Liver (tissue), 8 donors: ENCODE measurements at regions not wholly inside any gene's neighbourhood (a gene's known extent, or its start where the extent isn't known, plus 50 kb on each side); places are given as distances from the start of the nearest gene placed in this dataset.
"Not testable (repeated sequence)": the region's sequence is repeated elsewhere in the genome, so short reads cannot be mapped to it uniquely, and the experiment has no call there.

Experiments used
- DNase-seq: peaks from one replicate; pipeline ENCODE4 v3.0.0-alpha.2; 2017; ENCODE audit warnings: low spot score
- H3K27ac ChIP-seq, 2 donors: one replicate each; pipeline ENCODE4 v1.7.0; 2013; ENCODE audit warnings: inconsistent platforms in 2 of 2, low read length in 2 of 2, control low read depth in 1 of 2, low read depth in 1 of 2, mild to moderate bottlenecking in 1 of 2
- H3K27me3 ChIP-seq, 4 donors: one replicate each; pipeline versions ENCODE4 v1.6.1 to v1.7.0; 2013; ENCODE audit warnings: low read length in 3 of 4, inconsistent platforms in 1 of 4, mild to moderate bottlenecking in 1 of 4, moderate library complexity in 1 of 4; ENCODE audit not compliant: control insufficient read depth in 4 of 4, insufficient read depth in 4 of 4
- H3K36me3 ChIP-seq, 4 donors: one replicate each; pipeline versions ENCODE4 v1.6.1 to v1.7.0; 2013; ENCODE audit warnings: low read length in 3 of 4, mild to moderate bottlenecking in 3 of 4, low read depth in 1 of 4, moderate library complexity in 1 of 4; ENCODE audit not compliant: control insufficient read depth in 4 of 4, insufficient read depth in 3 of 4
- H3K4me1 ChIP-seq, 4 donors: one replicate each; pipeline versions ENCODE4 v1.6.1 to v1.7.0; 2013; ENCODE audit warnings: low read length in 3 of 4, mild to moderate bottlenecking in 3 of 4, moderate library complexity in 1 of 4; ENCODE audit not compliant: control insufficient read depth in 4 of 4, insufficient read depth in 4 of 4
- H3K4me3 ChIP-seq, 3 donors: one replicate each; pipeline versions ENCODE4 v1.6.1 to v1.7.0; 2013; ENCODE audit warnings: low read length in 3 of 3, control low read depth in 1 of 3, low read depth in 1 of 3, mild to moderate bottlenecking in 1 of 3
- H3K9ac ChIP-seq, 2 donors: one replicate each; pipeline ENCODE4 v1.7.0; 2013; ENCODE audit warnings: low read length in 2 of 2, mild to moderate bottlenecking in 2 of 2, moderate library complexity in 2 of 2, control low read depth in 1 of 2, low read depth in 1 of 2
- H3K9me3 ChIP-seq, 4 donors: one replicate each; pipeline versions ENCODE4 v1.6.1 to v1.7.0; 2013; ENCODE audit warnings: low read length in 3 of 4; ENCODE audit not compliant: control insufficient read depth in 4 of 4
- EGR1 ChIP-seq, 2 donors: IDR thresholded peaks; 2 replicates each; pipeline ENCODE4 v1.6.1; 2016 to 2018; ENCODE audit warnings: antibody characterized with exemption in 2 of 2, low read depth in 2 of 2
- FOXA1 ChIP-seq: IDR thresholded peaks from 2 replicates; pipeline ENCODE4 v1.6.1; 2016; ENCODE audit warnings: antibody characterized with exemption
- GABPA ChIP-seq, 2 donors: IDR thresholded peaks in 1 of 2; conservative IDR thresholded peaks in 1 of 2; 2 replicates each; pipeline ENCODE4 v1.6.1; 2016; ENCODE audit warnings: antibody characterized with exemption in 2 of 2, mild to moderate bottlenecking in 1 of 2, moderate library complexity in 1 of 2
- HNF4A ChIP-seq, 2 donors: conservative IDR thresholded peaks; 2 replicates each; pipeline ENCODE4 v1.6.1; 2016; ENCODE audit warnings: antibody characterized with exemption in 2 of 2, mild to moderate bottlenecking in 2 of 2
- HNF4G ChIP-seq: IDR thresholded peaks from 2 replicates; pipeline ENCODE4 v1.6.1; 2016; ENCODE audit warnings: antibody characterized with exemption
- JUND ChIP-seq, 2 donors: IDR thresholded peaks; 2 replicates each; pipeline ENCODE4 v1.6.1; 2016; ENCODE audit warnings: antibody characterized with exemption in 2 of 2
- RAD21 ChIP-seq, 2 donors: IDR thresholded peaks; 2 replicates each; pipeline ENCODE4 v1.6.1; 2016; ENCODE audit warnings: antibody characterized with exemption in 2 of 2, mild to moderate bottlenecking in 2 of 2
- RXRA ChIP-seq, 2 donors: IDR thresholded peaks; 2 replicates each; pipeline ENCODE4 v1.6.1; 2017 to 2018; ENCODE audit warnings: antibody characterized with exemption in 2 of 2, mild to moderate bottlenecking in 1 of 2
- SP1 ChIP-seq: IDR thresholded peaks from 2 replicates; pipeline ENCODE4 v1.6.1; 2018; ENCODE audit warnings: antibody characterized with exemption, mild to moderate bottlenecking
- TAF1 ChIP-seq: conservative IDR thresholded peaks from 2 replicates; pipeline ENCODE4 v1.6.1; 2016; ENCODE audit warnings: antibody characterized with exemption, mild to moderate bottlenecking
- YY1 ChIP-seq: IDR thresholded peaks from 2 replicates; pipeline ENCODE4 v1.6.1; 2016; ENCODE audit warnings: antibody characterized with exemption, mild to moderate bottlenecking
- WGBS: extraction: QIAGEN DNeasy Blood & Tissue Kit; methylation state at CpG from one replicate; pipeline ENCODE4 v1.1.7; 2013; 5-methylcytosine and 5-hydroxymethylcytosine counted together
- TF ChIP-seq, protein P1 (sequence below): IDR thresholded peaks from 2 replicates; pipeline ENCODE4 v1.6.1; 2016; ENCODE audit warnings: antibody characterized with exemption, mild to moderate bottlenecking
- TF ChIP-seq, protein P2 (sequence below): IDR thresholded peaks from 2 replicates; pipeline ENCODE4 v1.6.1; 2016; ENCODE audit warnings: antibody characterized with exemption
- TF ChIP-seq, protein P3 (sequence below): fragments of 150-350 bp; IDR thresholded peaks from 2 replicates; pipeline ENCODE4 v1.5.1; 2017; ENCODE audit warnings: improper control_type of control experiment, low read depth, low read length; ENCODE audit not compliant: missing input control
- TF ChIP-seq, protein P4 (sequence below): IDR thresholded peaks from 2 replicates; pipeline ENCODE4 v1.6.1; 2016; ENCODE audit warnings: antibody characterized with exemption
- TF ChIP-seq, protein P5 (sequence below): IDR thresholded peaks from 2 replicates; pipeline ENCODE4 v1.6.1; 2016; ENCODE audit warnings: antibody characterized with exemption
- donor health status: healthy.
- donor health status: healthy.
- donor health status: healthy.
- donor health status: healthy.
- donor health status: healthy.

DNA sequence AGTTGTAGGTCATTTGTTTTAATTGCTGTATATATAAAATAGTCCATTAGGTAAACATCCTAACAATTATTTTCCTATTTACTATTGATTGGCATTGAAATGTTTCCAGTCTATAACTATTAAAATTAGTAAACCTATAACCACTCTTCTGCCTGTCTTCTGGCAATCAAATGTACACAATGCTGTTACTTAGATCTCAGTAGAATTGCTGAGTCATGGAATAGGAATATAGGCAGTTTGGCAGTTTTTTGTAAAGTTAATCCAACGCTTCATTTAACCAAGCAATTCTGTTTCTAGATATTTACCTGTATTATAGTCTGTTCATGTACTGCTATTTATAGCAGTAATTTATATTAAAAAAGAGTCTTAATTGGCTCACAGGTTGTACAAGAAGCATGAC lies 518.1 kb downstream of the DCDC2C start:
- Histone ChIP-seq H3K4me1 (no peaks in the 10 kb centered on the region), H3K36me3 (no peaks in the 10 kb centered on the region), H3K4me3 (no peak overlapping the region), H3K9me3 (no peaks in the 10 kb centered on the region), H3K9ac (no peak overlapping the region), H3K27ac (no peak overlapping the region), H3K27me3 (peaks cover 0 to 3% (median under 1%) of the 10 kb centered on the region in 4 donors)
- 75% methylated on average over 1 of the region's 1 CpG for WGBS
- DNase-seq = no peak
- TF ChIP-seq HNF4A (conservative IDR thresholded peaks at IDR 0.05) (no peak), RAD21 (IDR thresholded peaks at IDR 0.05) (no peak), EGR1 (IDR thresholded peaks at IDR 0.05; ENCODE audit: low read depth in 2 of 2) (no peak), FOXA1 (no peak)
- TF ChIP-seq, protein P1, sequence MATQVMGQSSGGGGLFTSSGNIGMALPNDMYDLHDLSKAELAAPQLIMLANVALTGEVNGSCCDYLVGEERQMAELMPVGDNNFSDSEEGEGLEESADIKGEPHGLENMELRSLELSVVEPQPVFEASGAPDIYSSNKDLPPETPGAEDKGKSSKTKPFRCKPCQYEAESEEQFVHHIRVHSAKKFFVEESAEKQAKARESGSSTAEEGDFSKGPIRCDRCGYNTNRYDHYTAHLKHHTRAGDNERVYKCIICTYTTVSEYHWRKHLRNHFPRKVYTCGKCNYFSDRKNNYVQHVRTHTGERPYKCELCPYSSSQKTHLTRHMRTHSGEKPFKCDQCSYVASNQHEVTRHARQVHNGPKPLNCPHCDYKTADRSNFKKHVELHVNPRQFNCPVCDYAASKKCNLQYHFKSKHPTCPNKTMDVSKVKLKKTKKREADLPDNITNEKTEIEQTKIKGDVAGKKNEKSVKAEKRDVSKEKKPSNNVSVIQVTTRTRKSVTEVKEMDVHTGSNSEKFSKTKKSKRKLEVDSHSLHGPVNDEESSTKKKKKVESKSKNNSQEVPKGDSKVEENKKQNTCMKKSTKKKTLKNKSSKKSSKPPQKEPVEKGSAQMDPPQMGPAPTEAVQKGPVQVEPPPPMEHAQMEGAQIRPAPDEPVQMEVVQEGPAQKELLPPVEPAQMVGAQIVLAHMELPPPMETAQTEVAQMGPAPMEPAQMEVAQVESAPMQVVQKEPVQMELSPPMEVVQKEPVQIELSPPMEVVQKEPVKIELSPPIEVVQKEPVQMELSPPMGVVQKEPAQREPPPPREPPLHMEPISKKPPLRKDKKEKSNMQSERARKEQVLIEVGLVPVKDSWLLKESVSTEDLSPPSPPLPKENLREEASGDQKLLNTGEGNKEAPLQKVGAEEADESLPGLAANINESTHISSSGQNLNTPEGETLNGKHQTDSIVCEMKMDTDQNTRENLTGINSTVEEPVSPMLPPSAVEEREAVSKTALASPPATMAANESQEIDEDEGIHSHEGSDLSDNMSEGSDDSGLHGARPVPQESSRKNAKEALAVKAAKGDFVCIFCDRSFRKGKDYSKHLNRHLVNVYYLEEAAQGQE = no peak

DNA sequence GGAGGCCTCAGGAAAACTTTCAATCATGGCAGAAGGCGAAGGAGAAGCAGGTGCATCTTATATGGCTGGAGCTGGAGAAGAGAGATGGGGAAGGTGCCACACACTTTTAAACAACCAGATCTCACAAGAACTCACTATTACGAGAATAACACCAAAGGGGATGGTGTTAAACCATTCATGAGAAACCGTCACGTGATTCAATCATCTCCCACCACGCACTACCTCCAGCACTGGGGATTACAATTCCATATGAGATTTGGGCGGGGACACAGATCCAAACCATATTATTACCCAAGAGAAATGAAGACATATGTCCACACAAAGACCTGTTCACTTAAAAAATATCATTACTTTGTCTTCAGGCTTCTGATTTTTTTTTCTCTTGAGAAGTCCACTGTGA lies 518.5 kb downstream of the DCDC2C start:
- H3K4me3 ChIP-seq = no peak overlapping the region
- no peak overlapping the region for H3K9ac ChIP-seq
- no peak for DNase-seq
- no peaks in the 10 kb centered on the region for H3K4me1 ChIP-seq
- no peaks in the 10 kb centered on the region for H3K36me3 ChIP-seq
- TF ChIP-seq, protein P2, sequence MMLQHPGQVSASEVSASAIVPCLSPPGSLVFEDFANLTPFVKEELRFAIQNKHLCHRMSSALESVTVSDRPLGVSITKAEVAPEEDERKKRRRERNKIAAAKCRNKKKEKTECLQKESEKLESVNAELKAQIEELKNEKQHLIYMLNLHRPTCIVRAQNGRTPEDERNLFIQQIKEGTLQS = no peak
- TF ChIP-seq SP1 (no peak), GABPA (IDR thresholded peaks at IDR 0.05 in 1 of 2, conservative IDR thresholded peaks at IDR 0.05 in 1 of 2) (no peak), HNF4A (conservative IDR thresholded peaks at IDR 0.05) (no peak), YY1 (no peak), EGR1 (IDR thresholded peaks at IDR 0.05; ENCODE audit: low read depth in 2 of 2) (no peak), RAD21 (IDR thresholded peaks at IDR 0.05) (no peak), TAF1 (no peak), HNF4G (no peak), FOXA1 (no peak), RXRA (IDR thresholded peaks at IDR 0.05) (no peak), JUND (IDR thresholded peaks at IDR 0.05) (no peak)
- TF ChIP-seq, protein P1 = no peak
- TF ChIP-seq, protein P3, sequence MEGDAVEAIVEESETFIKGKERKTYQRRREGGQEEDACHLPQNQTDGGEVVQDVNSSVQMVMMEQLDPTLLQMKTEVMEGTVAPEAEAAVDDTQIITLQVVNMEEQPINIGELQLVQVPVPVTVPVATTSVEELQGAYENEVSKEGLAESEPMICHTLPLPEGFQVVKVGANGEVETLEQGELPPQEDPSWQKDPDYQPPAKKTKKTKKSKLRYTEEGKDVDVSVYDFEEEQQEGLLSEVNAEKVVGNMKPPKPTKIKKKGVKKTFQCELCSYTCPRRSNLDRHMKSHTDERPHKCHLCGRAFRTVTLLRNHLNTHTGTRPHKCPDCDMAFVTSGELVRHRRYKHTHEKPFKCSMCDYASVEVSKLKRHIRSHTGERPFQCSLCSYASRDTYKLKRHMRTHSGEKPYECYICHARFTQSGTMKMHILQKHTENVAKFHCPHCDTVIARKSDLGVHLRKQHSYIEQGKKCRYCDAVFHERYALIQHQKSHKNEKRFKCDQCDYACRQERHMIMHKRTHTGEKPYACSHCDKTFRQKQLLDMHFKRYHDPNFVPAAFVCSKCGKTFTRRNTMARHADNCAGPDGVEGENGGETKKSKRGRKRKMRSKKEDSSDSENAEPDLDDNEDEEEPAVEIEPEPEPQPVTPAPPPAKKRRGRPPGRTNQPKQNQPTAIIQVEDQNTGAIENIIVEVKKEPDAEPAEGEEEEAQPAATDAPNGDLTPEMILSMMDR = no peak
- TF ChIP-seq, protein P4, sequence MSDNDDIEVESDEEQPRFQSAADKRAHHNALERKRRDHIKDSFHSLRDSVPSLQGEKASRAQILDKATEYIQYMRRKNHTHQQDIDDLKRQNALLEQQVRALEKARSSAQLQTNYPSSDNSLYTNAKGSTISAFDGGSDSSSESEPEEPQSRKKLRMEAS = no peak
- TF ChIP-seq, protein P5, sequence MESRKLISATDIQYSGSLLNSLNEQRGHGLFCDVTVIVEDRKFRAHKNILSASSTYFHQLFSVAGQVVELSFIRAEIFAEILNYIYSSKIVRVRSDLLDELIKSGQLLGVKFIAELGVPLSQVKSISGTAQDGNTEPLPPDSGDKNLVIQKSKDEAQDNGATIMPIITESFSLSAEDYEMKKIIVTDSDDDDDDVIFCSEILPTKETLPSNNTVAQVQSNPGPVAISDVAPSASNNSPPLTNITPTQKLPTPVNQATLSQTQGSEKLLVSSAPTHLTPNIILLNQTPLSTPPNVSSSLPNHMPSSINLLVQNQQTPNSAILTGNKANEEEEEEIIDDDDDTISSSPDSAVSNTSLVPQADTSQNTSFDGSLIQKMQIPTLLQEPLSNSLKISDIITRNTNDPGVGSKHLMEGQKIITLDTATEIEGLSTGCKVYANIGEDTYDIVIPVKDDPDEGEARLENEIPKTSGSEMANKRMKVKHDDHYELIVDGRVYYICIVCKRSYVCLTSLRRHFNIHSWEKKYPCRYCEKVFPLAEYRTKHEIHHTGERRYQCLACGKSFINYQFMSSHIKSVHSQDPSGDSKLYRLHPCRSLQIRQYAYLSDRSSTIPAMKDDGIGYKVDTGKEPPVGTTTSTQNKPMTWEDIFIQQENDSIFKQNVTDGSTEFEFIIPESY = no peak
- H3K9me3 ChIP-seq = no peaks in the 10 kb centered on the region
- no peak overlapping the region for H3K27ac ChIP-seq
- H3K27me3 ChIP-seq = peaks cover 0 to 3% (median 2%) of the 10 kb centered on the region in 4 donors
- 77% methylated on average over 6 of the region's 6 CpGs for WGBS

DNA sequence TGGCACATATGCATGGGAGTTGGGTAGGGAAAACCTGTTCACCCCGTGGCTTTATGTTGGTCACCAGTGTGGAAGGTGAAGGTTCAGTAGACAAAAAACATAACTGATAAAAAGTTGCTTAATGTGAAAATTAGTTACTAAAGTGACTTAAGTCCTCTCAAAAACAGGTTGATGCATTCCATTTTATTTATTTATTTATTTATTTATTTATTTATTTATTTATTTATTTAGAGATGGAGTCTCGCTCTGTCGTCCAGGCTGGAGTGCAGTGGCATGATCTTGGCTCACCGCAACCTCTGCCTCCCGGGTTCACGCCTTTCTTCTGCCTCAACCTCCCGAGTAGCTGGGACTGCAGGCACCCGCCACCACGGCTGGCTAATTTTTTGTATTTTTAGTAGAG lies 541.0 kb downstream of the DCDC2C start:
- H3K27me3 ChIP-seq, H3K36me3 ChIP-seq, H3K4me3 ChIP-seq, H3K9ac ChIP-seq, DNase-seq, H3K4me1 ChIP-seq, H3K27ac ChIP-seq, H3K9me3 ChIP-seq: not testable (repeated sequence)
- WGBS = 91% methylated on average over 9 of the region's 9 CpGs
